SK-N-SH (cell line): ENCODE measurements at regions not wholly inside any gene's neighbourhood (a gene's known extent, or its start where the extent isn't known, plus 50 kb on each side); places are given as distances from the start of the nearest gene placed in this dataset.

ENCODE experiments used
- CTCF ChIP-seq: fragments of 200-600 bp; sonication (generic); IDR thresholded peaks from 2 replicates; pipeline ENCODE4 v1.6.1; 2017; ENCODE audit warnings: antibody characterized with exemption, mild to moderate bottlenecking, moderate library complexity
- GABPA ChIP-seq: IDR thresholded peaks from 2 replicates; pipeline ENCODE4 v1.4.0; 2012; ENCODE audit warnings: low read depth, mild to moderate bottlenecking
- MXI1 ChIP-seq: IDR thresholded peaks from 2 replicates; pipeline ENCODE4 v1.6.1; 2012; ENCODE audit warnings: mild to moderate bottlenecking, low read depth, low read length, improper control_type of control experiment
- NFIC ChIP-seq: IDR thresholded peaks from 2 replicates; pipeline ENCODE4 v1.4.0; 2012; ENCODE audit warnings: borderline replicate concordance
- POLR2AphosphoS5 ChIP-seq: IDR thresholded peaks from 2 replicates; pipeline ENCODE4 v1.6.1; 2012; ENCODE audit warnings: low read depth, low read length

DNA sequence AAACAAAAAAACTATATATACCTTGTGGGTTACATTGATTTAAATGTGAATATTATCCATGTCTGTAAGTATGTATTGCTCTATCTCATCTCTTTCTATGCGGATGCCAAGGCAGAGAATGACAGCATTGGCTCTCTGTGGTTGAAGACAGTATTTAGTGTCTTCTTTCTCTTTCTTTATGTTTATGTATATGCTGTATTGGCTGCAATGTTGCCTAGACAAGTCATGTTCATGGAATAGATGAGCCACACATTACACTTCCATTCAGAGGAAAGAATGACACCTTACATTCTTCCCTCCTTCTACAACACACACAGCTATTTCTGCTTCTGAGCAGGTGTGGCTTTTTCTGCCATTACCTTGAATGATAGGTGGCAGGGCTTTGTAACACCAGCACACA, 639.4 kb upstream of the MIR17HG start:
- TF ChIP-seq CTCF (no peak), NFIC (no peak), GABPA (no peak), POLR2AphosphoS5 (no peak), MXI1 (no peak)
